Activated CD4-positive, alpha-beta T cell treated with anti-CD3 and anti-CD28 coated beads, Interleukin-2, amount 10 ng/mL, durations not matched to agents 7 days and 5 days (primary cell): ENCODE measurements at regions not wholly inside any gene's neighbourhood (a gene's known extent, or its start where the extent isn't known, plus 50 kb on each side); places are given as distances from the start of the nearest gene placed in this dataset.

Experiments
- CTCF ChIA-PET: fragments of 350-600 bp; sonication (Branson Sonifier 250); formaldehyde crosslinking; loops from one replicate; lab custom pipeline; 2021; ENCODE audit warnings: antibody characterized with exemption; lab: Charles Lee
- POLR2A ChIA-PET: fragments of 350-600 bp; sonication (Branson Sonifier 250); formaldehyde crosslinking; loops from one replicate; lab custom pipeline; 2021; ENCODE audit warnings: antibody characterized with exemption; lab: Charles Lee
- DNase-seq: peaks from one replicate; pipeline ENCODE4 v3.0.0-alpha.2; 2020
- H3K27ac Mint-ChIP-seq: one replicate; pipeline ENCODE4 v1.8.0; 2021; ENCODE audit warnings: mild to moderate bottlenecking, moderate library complexity, mixed read lengths
- H3K27me3 Mint-ChIP-seq: one replicate; pipeline ENCODE4 v1.8.0; 2021; ENCODE audit warnings: mixed read lengths
- H3K36me3 Mint-ChIP-seq: one replicate; pipeline ENCODE4 v1.8.0; 2021; ENCODE audit warnings: low read depth, mixed read lengths
- H3K4me1 Mint-ChIP-seq: one replicate; pipeline ENCODE4 v1.8.0; 2021; ENCODE audit warnings: mixed read lengths
- H3K4me3 Mint-ChIP-seq: one replicate; pipeline ENCODE4 v1.8.0; 2021; ENCODE audit warnings: mild to moderate bottlenecking, moderate library complexity, mixed read lengths
- H3K9me3 Mint-ChIP-seq: one replicate; pipeline ENCODE4 v1.8.0; 2021; ENCODE audit warnings: mixed read lengths

DNA sequence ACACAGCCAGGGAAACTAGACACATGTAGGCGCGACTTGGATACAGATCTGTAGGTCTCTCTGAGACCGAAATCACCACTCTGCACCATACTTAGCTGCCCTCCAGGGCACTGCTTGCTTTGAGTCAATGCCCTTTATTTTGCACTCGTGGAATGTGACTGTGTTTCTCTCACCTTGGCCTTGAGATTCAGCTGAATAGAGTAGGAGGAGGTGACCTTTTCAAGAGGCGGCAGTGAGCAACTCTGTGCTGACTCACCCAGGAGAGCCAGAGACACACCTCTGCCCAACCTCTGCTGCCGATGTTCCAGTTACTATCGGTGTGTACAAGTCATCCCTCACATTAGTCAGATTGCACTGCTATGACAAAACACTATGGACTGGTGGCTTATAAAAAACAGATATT, 583.4 kb downstream of the VRK1 start:
- POLR2A ChIA-PET, result no interaction called here
- no peak overlapping the region for H3K4me3 Mint-ChIP-seq
- peaks cover 26% of the 10 kb centered on the region for H3K36me3 Mint-ChIP-seq
- CTCF ChIA-PET, result interaction anchor here (1.2 kb wide), 1 partner anchor 9 kb away, joined by 5 read pairs; no protein-coding TSS in a partner anchor
- peaks cover 17% of the 10 kb centered on the region for H3K9me3 Mint-ChIP-seq
- H3K27ac Mint-ChIP-seq, result peak overlapping the region; percentile 95
- DNase-seq, result peak; percentile 22
- no peaks in the 10 kb centered on the region for H3K27me3 Mint-ChIP-seq
- H3K4me1 Mint-ChIP-seq, result peaks cover 56% of the 10 kb centered on the region

DNA sequence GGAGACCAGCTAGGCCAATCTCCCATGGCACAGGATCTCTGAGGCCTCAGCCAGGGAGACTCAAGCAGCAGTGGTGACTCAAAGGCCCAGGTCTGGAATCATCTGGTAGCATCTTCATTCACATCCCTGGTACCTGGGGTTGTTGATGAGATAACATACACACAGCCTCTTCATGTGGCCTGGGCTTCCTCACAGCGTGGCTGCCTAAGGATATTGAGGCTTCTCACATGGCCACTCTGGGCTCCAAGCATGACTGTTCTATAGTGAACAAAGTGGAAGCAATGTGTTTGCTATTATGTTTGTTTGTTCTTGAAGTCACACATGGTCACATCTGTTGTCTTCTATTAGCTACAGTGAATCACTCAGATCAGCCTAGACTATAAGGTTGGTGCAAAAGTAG, 584.1 kb downstream of the VRK1 start:
- peaks cover 26% of the 10 kb centered on the region for H3K36me3 Mint-ChIP-seq
- no peaks in the 10 kb centered on the region for H3K27me3 Mint-ChIP-seq
- ChIA-PET CTCF (interaction anchor here (1.2 kb wide), 1 partner anchor 10 kb away, joined by 5 read pairs; no protein-coding TSS in a partner anchor), POLR2A (no interaction called here)
- peak; percentile 31 for DNase-seq
- H3K4me3 Mint-ChIP-seq, result no peak overlapping the region
- H3K9me3 Mint-ChIP-seq, result peaks cover 19% of the 10 kb centered on the region
- peaks cover 54% of the 10 kb centered on the region for H3K4me1 Mint-ChIP-seq
- no peak overlapping the region for H3K27ac Mint-ChIP-seq

DNA sequence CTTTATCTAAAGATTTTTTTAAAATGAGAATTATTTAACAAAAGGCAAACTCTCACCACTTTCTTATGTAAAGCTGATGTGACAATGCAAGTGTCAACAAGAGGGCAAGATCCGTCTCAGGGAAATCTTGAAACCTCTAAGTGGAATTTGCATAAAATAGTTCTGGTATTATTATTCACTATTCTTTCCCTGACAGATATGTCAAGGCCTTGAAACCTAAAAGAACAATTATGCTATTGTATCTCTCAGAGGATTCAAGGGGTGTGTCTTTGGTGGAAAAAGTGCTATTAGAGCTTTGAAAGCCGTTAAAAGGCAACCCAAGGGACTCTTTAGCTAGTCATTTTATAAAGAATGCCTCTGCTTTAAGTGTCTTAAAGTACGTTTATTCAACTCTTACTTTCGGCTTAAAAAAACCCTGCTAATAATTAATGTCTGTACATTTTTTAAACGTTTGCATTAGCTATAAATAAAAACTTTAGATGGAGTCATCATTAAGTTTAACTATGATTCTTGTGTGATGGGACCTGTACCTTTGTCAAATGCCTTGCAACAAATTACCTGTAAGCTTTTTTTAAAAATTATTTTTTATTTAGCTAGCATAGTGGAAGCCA, 585.5 kb downstream of the VRK1 start:
- Mint-ChIP-seq H3K9me3 (peaks cover 19% of the 10 kb centered on the region), H3K27me3 (no peaks in the 10 kb centered on the region), H3K27ac (no peak overlapping the region), H3K4me1 (peaks cover 58% of the 10 kb centered on the region), H3K4me3 (no peak overlapping the region), H3K36me3 (peaks cover 28% of the 10 kb centered on the region)
- CTCF ChIA-PET, result interaction anchor here (0.6 kb wide), 2 partner anchors 232 to 596 kb away, joined by 3 read pairs; no protein-coding TSS in a partner anchor
- DNase-seq, result no peak
- POLR2A ChIA-PET, result no interaction called here

DNA sequence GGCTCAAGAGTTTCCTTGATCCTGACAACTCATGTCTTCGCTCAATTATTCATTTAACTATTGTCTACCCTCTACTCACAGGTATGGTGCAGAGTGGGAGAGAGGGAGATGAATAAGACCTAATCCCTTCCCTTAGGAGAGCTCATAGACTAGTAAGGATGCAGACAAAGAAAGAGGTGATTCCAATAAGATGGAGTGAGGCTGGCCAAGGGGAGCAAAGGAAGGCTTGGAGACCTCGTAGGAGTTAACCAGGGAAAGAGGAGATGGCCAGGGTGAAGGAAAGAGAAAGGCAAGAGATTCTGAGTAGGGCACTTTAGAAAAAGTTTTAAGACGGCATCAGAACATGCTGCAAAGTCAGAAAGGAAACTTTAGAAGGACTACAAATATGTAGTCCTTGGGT, 588.5 kb downstream of the VRK1 start:
- H3K27ac Mint-ChIP-seq, result no peak overlapping the region
- CTCF ChIA-PET, result no interaction called here
- POLR2A ChIA-PET, result no interaction called here

DNA sequence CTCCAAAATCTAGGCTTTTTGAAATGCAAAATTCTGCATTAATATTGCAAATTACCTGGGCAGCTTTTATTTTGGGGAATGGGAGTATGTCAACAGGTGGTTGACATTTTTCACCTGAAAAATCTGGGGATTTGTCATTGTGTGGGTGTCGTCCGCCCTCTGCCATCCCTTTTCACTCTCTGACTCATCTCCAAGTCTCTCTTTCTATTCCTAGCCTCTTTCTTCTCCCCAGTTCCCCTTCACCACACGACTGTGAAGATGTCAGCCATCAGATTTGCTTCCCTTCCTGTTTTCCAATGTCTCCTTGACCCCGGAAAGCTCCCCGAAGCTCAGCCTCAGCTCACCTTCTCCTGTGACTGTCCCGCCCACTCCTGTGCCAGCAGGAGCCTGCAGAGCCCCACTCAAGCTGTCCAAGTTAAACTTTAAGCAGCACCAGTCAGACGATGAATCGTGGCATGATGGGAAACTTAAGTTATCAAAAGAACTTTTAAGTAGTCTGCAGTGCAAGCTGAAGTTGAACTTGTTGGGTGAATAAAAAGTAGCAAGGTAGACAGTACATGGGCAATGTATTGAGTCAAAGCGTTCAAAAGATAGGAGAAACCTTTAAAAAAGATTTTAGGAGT, 590.2 kb downstream of the VRK1 start:
- ChIA-PET POLR2A (no interaction called here), CTCF (interaction anchor here (0.6 to 1.3 kb wide), 2 partner anchors 10 to 216 kb away, joined by 3 read pairs; no protein-coding TSS in a partner anchor)
- H3K36me3 Mint-ChIP-seq, result peaks cover 2% of the 10 kb centered on the region
- no peak for DNase-seq
- peaks cover 16% of the 10 kb centered on the region for H3K4me1 Mint-ChIP-seq
- H3K27me3 Mint-ChIP-seq, result no peaks in the 10 kb centered on the region
- no peak overlapping the region for H3K4me3 Mint-ChIP-seq
- H3K9me3 Mint-ChIP-seq, result peaks cover 7% of the 10 kb centered on the region
- H3K27ac Mint-ChIP-seq, result no peak overlapping the region

More for the DNA sequence above, 588.5 kb downstream of the VRK1 start:
- Mint-ChIP-seq H3K9me3 (peaks cover 15% of the 10 kb centered on the region), H3K4me1 (peaks cover 29% of the 10 kb centered on the region), H3K4me3 (no peak overlapping the region), H3K27me3 (no peaks in the 10 kb centered on the region), H3K36me3 (peaks cover 18% of the 10 kb centered on the region)
- no peak for DNase-seq

DNA sequence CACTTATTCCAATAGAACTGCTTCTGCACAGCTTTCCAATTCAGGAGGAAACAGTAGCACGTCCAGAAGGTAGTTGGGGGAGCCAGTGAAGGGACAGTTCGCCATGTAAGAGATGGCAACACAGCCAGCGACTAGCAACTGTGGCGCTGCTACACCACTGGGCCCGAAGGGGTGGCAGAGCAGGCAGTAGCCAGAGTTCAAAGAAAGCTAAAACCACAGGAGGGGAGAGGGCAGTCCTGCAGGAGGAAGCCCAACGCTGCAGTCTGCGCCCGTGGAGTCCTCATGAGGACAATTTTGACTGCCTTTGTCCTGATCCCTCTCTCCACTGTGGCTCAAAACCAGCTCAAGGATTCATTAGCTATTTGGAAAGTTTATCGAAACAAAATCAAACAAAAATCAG, 591.2 kb downstream of the VRK1 start:
- peaks cover 16% of the 10 kb centered on the region for H3K4me1 Mint-ChIP-seq

DNA sequence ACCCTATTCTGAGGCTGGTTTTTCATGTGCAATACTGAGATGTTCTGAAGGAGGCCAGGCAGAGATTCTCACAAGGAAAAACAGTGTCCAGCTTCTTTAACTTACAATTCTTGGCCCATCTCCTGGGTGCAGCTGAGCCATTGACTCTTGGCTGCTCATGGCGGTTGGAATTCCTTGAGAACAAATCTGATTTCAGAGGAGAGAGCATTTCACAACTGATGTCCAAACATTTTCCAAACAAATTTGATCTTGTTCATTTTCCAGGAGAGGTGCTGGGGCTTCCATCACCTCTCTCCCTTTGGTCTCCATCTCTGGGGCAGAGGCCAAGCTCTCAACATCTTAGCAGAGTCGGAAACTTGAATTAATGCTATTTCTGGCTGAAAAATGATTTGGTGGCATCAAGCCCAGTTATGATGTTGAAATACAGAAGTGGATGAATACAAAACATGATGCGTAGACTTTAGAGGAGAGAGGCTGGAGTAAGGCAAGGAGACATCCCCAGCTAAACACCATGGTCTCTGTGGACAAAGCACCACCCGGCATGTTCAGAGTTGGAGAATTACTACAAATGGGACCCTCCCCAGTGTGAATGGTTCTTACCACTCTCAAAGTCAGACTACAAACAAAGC, 593.0 kb downstream of the VRK1 start:
- no peaks in the 10 kb centered on the region for H3K27me3 Mint-ChIP-seq
- H3K9me3 Mint-ChIP-seq, result peaks cover 5% of the 10 kb centered on the region
- no peak overlapping the region for H3K27ac Mint-ChIP-seq
- ChIA-PET CTCF (no interaction called here), POLR2A (no interaction called here)
- no peak for DNase-seq
- H3K4me1 Mint-ChIP-seq, result peaks cover 16% of the 10 kb centered on the region
- no peak overlapping the region for H3K4me3 Mint-ChIP-seq
- H3K36me3 Mint-ChIP-seq, result peaks cover 2% of the 10 kb centered on the region

More for the DNA sequence above, 591.2 kb downstream of the VRK1 start:
- DNase-seq, result no peak
- H3K27ac Mint-ChIP-seq, result no peak overlapping the region
- ChIA-PET CTCF (interaction anchor here (1.3 kb wide), 1 partner anchor 11 kb away, joined by 3 read pairs; no protein-coding TSS in a partner anchor), POLR2A (no interaction called here)
- H3K27me3 Mint-ChIP-seq, result no peaks in the 10 kb centered on the region
- peaks cover 7% of the 10 kb centered on the region for H3K9me3 Mint-ChIP-seq
- H3K4me3 Mint-ChIP-seq, result no peak overlapping the region
- H3K36me3 Mint-ChIP-seq, result peaks cover 2% of the 10 kb centered on the region

DNA sequence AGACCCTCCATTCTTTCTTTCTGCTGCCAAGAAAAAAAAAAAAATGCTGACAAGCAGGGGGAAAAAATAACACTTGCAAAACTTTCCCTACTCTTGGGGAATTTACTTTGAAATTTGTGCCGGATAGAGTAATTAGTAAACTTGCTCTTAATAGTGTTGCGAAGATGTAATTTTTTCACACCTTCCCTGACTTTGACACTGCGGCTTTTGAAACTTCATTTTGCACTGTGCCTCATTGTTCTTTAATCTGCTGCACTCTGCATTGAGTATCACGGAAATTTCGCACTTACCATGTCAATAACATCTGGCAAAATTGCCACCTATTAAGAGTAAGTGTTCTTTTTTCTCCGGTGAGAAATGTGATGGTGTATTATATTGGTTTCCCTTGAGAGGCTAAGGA, 596.1 kb downstream of the VRK1 start:
- ChIA-PET CTCF (no interaction called here), POLR2A (no interaction called here)
- no peak overlapping the region for H3K27ac Mint-ChIP-seq
- H3K36me3 Mint-ChIP-seq, result no peaks in the 10 kb centered on the region
- H3K4me3 Mint-ChIP-seq, result no peak overlapping the region
- DNase-seq, result no peak
- H3K9me3 Mint-ChIP-seq, result no peaks in the 10 kb centered on the region
- H3K4me1 Mint-ChIP-seq, result no peaks in the 10 kb centered on the region
- no peaks in the 10 kb centered on the region for H3K27me3 Mint-ChIP-seq

DNA sequence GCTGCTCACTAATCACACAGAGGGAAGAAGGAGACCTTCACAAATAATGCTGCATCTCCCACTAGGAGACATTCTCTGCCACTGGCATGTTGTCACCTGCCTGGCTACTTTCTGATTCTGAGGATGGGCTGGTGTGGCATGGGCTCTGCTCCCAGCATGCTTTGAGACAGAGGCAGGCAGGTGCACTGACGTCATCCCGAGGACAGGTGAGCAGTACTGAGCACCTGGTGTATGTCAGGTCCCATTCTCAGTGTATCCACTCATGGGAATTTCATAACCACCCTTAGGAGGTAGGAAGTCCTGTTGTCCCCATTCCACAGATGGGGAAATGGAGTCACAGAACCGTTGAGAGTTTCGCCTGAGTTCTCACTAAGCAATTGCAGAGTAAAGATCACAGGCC, 597.9 kb downstream of the VRK1 start:
- no peaks in the 10 kb centered on the region for H3K27me3 Mint-ChIP-seq
- POLR2A ChIA-PET, result no interaction called here
- H3K4me1 Mint-ChIP-seq, result no peaks in the 10 kb centered on the region
- DNase-seq, result no peak
- no peak overlapping the region for H3K4me3 Mint-ChIP-seq
- H3K36me3 Mint-ChIP-seq, result peaks cover 2% of the 10 kb centered on the region
- peaks cover 3% of the 10 kb centered on the region for H3K9me3 Mint-ChIP-seq
- CTCF ChIA-PET, result no interaction called here
- H3K27ac Mint-ChIP-seq, result no peak overlapping the region

DNA sequence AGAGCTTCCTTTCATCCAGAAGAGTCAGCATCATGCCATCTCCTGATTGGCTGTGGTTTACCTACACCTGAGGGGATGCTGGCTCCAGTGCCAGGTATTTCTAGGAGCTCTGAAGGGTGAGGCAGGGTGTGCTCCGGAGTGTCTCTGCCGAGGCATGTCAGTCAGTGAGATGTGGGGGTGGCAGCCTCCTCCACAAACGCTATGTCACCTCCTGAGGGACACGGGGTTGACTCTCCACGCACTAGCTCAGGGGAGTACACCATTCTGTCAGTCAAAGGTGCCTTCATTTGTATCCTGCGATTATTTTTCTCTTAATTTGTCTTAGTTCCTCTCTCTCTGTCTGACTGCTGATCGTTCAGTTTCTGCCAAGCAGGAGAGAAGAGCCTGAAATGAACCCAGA, 604.5 kb downstream of the VRK1 start:
- no peak overlapping the region for H3K4me3 Mint-ChIP-seq
- peaks cover 2% of the 10 kb centered on the region for H3K36me3 Mint-ChIP-seq
- ChIA-PET CTCF (no interaction called here), POLR2A (no interaction called here)
- no peaks in the 10 kb centered on the region for H3K27me3 Mint-ChIP-seq
- peaks cover 7% of the 10 kb centered on the region for H3K9me3 Mint-ChIP-seq
- no peak overlapping the region for H3K27ac Mint-ChIP-seq
- H3K4me1 Mint-ChIP-seq, result peaks cover 4% of the 10 kb centered on the region
- no peak for DNase-seq

- CTCF ChIA-PET, result no interaction called here
- Mint-ChIP-seq H3K27me3 (no peaks in the 10 kb centered on the region), H3K9me3 (peaks cover 7% of the 10 kb centered on the region), H3K4me3 (no peak overlapping the region), H3K27ac (no peak overlapping the region), H3K4me1 (peaks cover 4% of the 10 kb centered on the region), H3K36me3 (peaks cover 2% of the 10 kb centered on the region)
- DNase-seq, result no peak
- POLR2A ChIA-PET, result no interaction called here
Measured at GRCh38 chr14:97402279-97402678, 605.1 kb downstream of the VRK1 start.

DNA sequence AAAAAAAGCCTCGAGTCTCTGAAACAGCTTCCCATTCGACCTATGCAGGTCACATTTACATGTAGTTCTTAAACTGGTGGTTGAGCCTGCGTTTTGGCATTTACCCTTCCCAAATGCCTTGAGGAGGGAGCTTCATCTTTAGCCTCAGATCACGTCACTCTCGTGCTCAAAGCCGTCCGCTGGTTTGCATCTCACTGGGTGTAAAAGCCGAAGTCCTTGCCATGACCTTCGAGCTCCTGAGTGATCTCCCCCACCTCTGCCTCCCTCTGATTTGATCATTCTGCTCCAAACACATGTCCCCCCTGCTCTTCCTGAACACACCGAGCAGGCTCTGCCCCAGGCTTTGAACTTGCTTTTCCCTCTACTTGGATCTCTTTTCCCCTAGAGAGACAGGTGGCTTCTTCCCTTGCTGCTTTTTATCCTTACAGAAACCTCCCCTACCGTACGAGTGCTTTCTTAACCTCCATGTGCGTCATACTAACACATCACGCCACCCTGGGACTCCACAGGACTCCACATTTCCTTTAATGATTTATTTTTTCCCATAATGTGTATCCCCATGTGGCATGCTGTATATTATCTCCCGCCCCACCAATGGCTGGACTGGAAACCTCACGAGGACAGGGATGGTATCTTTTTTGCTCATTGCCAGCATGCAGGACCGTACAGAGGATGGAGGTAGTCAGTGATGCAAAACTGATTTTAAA, 610.7 kb downstream of the VRK1 start:
- no peak for DNase-seq
- peak overlapping the region; percentile 24 for H3K4me3 Mint-ChIP-seq
- H3K27ac Mint-ChIP-seq, result peak overlapping the region; percentile 91
- H3K9me3 Mint-ChIP-seq, result no peaks in the 10 kb centered on the region
- peaks cover 4% of the 10 kb centered on the region for H3K4me1 Mint-ChIP-seq
- H3K27me3 Mint-ChIP-seq, result no peaks in the 10 kb centered on the region
- peaks cover 1% of the 10 kb centered on the region for H3K36me3 Mint-ChIP-seq
- ChIA-PET CTCF (no interaction called here), POLR2A (interaction anchor here (0.5 kb wide), 1 partner anchor 50 kb away, joined by 3 read pairs; no protein-coding TSS in a partner anchor)
